ENCODE measurements at regions not wholly inside any gene's neighbourhood (a gene's known extent, or its start where the extent isn't known, plus 50 kb on each side); places are given as distances from the start of the nearest gene placed in this dataset.

GRCh38 chr2:187644486-187644885 is 90.3 kb upstream of the TFPI start:
- H3K27me3 ChIP-seq (replicated peaks; ENCODE audit: insufficient read depth, low read depth, low read length, poor library complexity), result no peaks in the 10 kb centered on the region
- intact Hi-C loops (cut with micrococcal nuclease; ENCODE audit: unreplicated experiment), result no loop called here
- H3K4me1 ChIP-seq (ENCODE audit: insufficient read depth, low read length, poor library complexity, severe bottlenecking), result no peaks in the 10 kb centered on the region
- TF ChIP-seq EZH2 (IDR thresholded peaks at IDR 0.05; ENCODE audit: borderline replicate concordance, low read depth, low read length, poor library complexity, severe bottlenecking), result no peak
- TF ChIP-seq CTCF (conservative IDR thresholded peaks at IDR 0.05; ENCODE audit: low read depth, low read length), result no peak
- ChIA-PET CTCF (no interaction called here), POLR2A (ENCODE audit: low non-redundant PET) (no interaction called here)
- H3K27ac ChIP-seq (ENCODE audit: low read depth, low read length, poor library complexity, severe bottlenecking), result no peak overlapping the region
- no peaks in the 10 kb centered on the region for H3K36me3 ChIP-seq (ENCODE audit: insufficient read depth, low read length, poor library complexity, severe bottlenecking)
- DNase-seq (ENCODE audit: low spot score), result no peak
- BruUV-seq (replicated peaks), result no TSS peak
- no peaks in the 10 kb centered on the region for H3K9me3 ChIP-seq (ENCODE audit: low read depth, low read length, poor library complexity, severe bottlenecking)
- no peak overlapping the region for H3K4me3 ChIP-seq (ENCODE audit: low read depth, low read length, poor library complexity, severe bottlenecking)

- no peaks in the 10 kb centered on the region for H3K36me3 ChIP-seq (ENCODE audit: insufficient read depth, low read length, poor library complexity, severe bottlenecking)
- CTCF ChIA-PET, result no interaction called here
- POLR2A ChIA-PET (ENCODE audit: low non-redundant PET), result no interaction called here
- BruUV-seq (replicated peaks), result no TSS peak
- H3K9me3 ChIP-seq (ENCODE audit: low read depth, low read length, poor library complexity, severe bottlenecking), result no peaks in the 10 kb centered on the region
- no peaks in the 10 kb centered on the region for H3K27me3 ChIP-seq (replicated peaks; ENCODE audit: insufficient read depth, low read depth, low read length, poor library complexity)
- DNase-seq (ENCODE audit: low spot score), result no peak
- H3K4me1 ChIP-seq (ENCODE audit: insufficient read depth, low read length, poor library complexity, severe bottlenecking), result no peaks in the 10 kb centered on the region
- no peak overlapping the region for H3K4me3 ChIP-seq (ENCODE audit: low read depth, low read length, poor library complexity, severe bottlenecking)
- intact Hi-C loops (cut with micrococcal nuclease; ENCODE audit: unreplicated experiment), result no loop called here
- H3K27ac ChIP-seq (ENCODE audit: low read depth, low read length, poor library complexity, severe bottlenecking), result no peak overlapping the region
- TF ChIP-seq EZH2 (IDR thresholded peaks at IDR 0.05; ENCODE audit: borderline replicate concordance, low read depth, low read length, poor library complexity, severe bottlenecking) (no peak), CTCF (conservative IDR thresholded peaks at IDR 0.05; ENCODE audit: low read depth, low read length) (no peak)
Measured at GRCh38 chr2:187644981-187645380, 90.7 kb upstream of the TFPI start.

GRCh38 chr2:187646556-187646955 is 92.3 kb upstream of the TFPI start:
- intact Hi-C loops (cut with micrococcal nuclease; ENCODE audit: unreplicated experiment), result no loop called here
- POLR2A ChIA-PET (ENCODE audit: low non-redundant PET), result no interaction called here
- no TSS peak for BruUV-seq (replicated peaks)
- CTCF ChIA-PET, result no interaction called here
- H3K27ac ChIP-seq (ENCODE audit: low read depth, low read length, poor library complexity, severe bottlenecking), result no peak overlapping the region
- TF ChIP-seq EZH2 (IDR thresholded peaks at IDR 0.05; ENCODE audit: borderline replicate concordance, low read depth, low read length, poor library complexity, severe bottlenecking), result no peak
- TF ChIP-seq CTCF (conservative IDR thresholded peaks at IDR 0.05; ENCODE audit: low read depth, low read length), result no peak
- H3K4me3 ChIP-seq (ENCODE audit: low read depth, low read length, poor library complexity, severe bottlenecking), result no peak overlapping the region
- H3K4me1 ChIP-seq (ENCODE audit: insufficient read depth, low read length, poor library complexity, severe bottlenecking), result no peaks in the 10 kb centered on the region
- no peak for DNase-seq (ENCODE audit: low spot score)
- no peaks in the 10 kb centered on the region for H3K27me3 ChIP-seq (replicated peaks; ENCODE audit: insufficient read depth, low read depth, low read length, poor library complexity)
- H3K9me3 ChIP-seq (ENCODE audit: low read depth, low read length, poor library complexity, severe bottlenecking), result no peaks in the 10 kb centered on the region
- no peaks in the 10 kb centered on the region for H3K36me3 ChIP-seq (ENCODE audit: insufficient read depth, low read length, poor library complexity, severe bottlenecking)

All from A673 (cell line).